HepG2 (cell line): ENCODE measurements at regions not wholly inside any gene's neighbourhood (a gene's known extent, or its start where the extent isn't known, plus 50 kb on each side); places are given as distances from the start of the nearest gene placed in this dataset.

Experiments
- ATAC-seq: fragments of 200-7000 bp; cut with Tn5 transposase; 3 replicates; pipeline ENCODE4 v1.9.1; 2020; ENCODE audit warnings: mild to moderate bottlenecking, moderate library complexity
- BruUV-seq: library from RNA; stranded (reverse); fragments of 400-500 nt; replicated peaks from 2 replicates; lab custom pipeline; 2021; lab: Mats Ljungman, UMichigan
- CTCF ChIA-PET: fragments of 300-600 bp; formaldehyde crosslinking; extraction: SDS; loops from one replicate; lab custom pipeline; 2021; ENCODE audit warnings: low total read pairs, inconsistent platforms, low intra/inter-chr PET ratio; lab: Yijun Ruan, JAX
- POLR2A ChIA-PET: fragments of 350-600 bp; sonication (Branson Sonifier 250); formaldehyde crosslinking; loops from one replicate; lab custom pipeline; 2020; ENCODE audit warnings: antibody characterized with exemption, inconsistent platforms; lab: Yijun Ruan, JAX
- DNase-seq: peaks from one replicate; pipeline ENCODE4 v3.0.0-alpha.2; 2015; ENCODE audit warnings: low spot score
- FAIRE-seq: peaks from 3 replicates; lab custom pipeline; 2011; peaks lifted over from hg19 to GRCh38; lab: Jason Lieb, UNC
- H2AFZ ChIP-seq: one replicate; pipeline ENCODE4 v1.6.1; 2011; ENCODE audit warnings: low read length, inconsistent platforms
- H3K27ac ChIP-seq: fragments of 300-600 bp; 3 replicates; pipeline ENCODE4 v1.8.0; 2011; ENCODE audit warnings: mixed run types, mild to moderate bottlenecking, mixed read lengths, low read length, inconsistent platforms; ENCODE audit not compliant: insufficient read depth; ENCODE audit errors: extremely low read length
- H3K27me3 ChIP-seq, 2 experiments: fragments of 200-600 bp in 1 of 2; 2 replicates in 1 of 2; 3 replicates in 1 of 2; pipeline versions ENCODE4 v1.6.0 to v1.8.0; 2011; ENCODE audit warnings: low read length in 2 of 2, mild to moderate bottlenecking in 2 of 2, moderate library complexity in 2 of 2, inconsistent platforms in 1 of 2; ENCODE audit not compliant: insufficient read depth in 2 of 2, control insufficient read depth in 1 of 2
- H3K36me3 ChIP-seq, 2 experiments: fragments of 200-600 bp in 1 of 2; replicated peaks in 1 of 2; 2 replicates in 1 of 2; 3 replicates in 1 of 2; pipeline versions ENCODE4 v1.5.1 to v1.8.0; 2011; ENCODE audit warnings: low read length in 2 of 2, inconsistent platforms in 1 of 2; ENCODE audit not compliant: insufficient read depth in 2 of 2, control insufficient read depth in 1 of 2
- H3K4me1 ChIP-seq: 2 replicates; pipeline ENCODE4 v1.5.1; 2012; ENCODE audit warnings: low read length, inconsistent platforms; ENCODE audit not compliant: insufficient read depth
- H3K4me2 ChIP-seq: 2 replicates; pipeline ENCODE4 v1.6.0; 2011; ENCODE audit warnings: low read depth, low read length, inconsistent platforms
- H3K4me3 ChIP-seq, 3 experiments: fragments of 200-600 bp in 1 of 3; sonication (generic), shearing (Covaris generic) in 1 of 3; replicated peaks in 1 of 3; 2 replicates each; pipeline ENCODE4 v1.5.1; 2011 to 2016; ENCODE audit warnings: low read length in 3 of 3, inconsistent platforms in 2 of 3, low read depth in 2 of 3, mild to moderate bottlenecking in 2 of 3, control low read depth in 1 of 3, mixed read lengths in 1 of 3; ENCODE audit not compliant: insufficient read depth in 1 of 3
- H3K79me2 ChIP-seq: one replicate; pipeline ENCODE4 v1.6.1; 2011; ENCODE audit warnings: low read length, inconsistent platforms; ENCODE audit not compliant: insufficient read depth
- H3K9ac ChIP-seq: 2 replicates; pipeline ENCODE4 v1.6.0; 2011; ENCODE audit warnings: mild to moderate bottlenecking, low read depth, low read length, inconsistent platforms; ENCODE audit not compliant: insufficient read depth
- H3K9me3 ChIP-seq: 2 replicates; pipeline ENCODE4 v1.5.1; 2012; ENCODE audit warnings: mild to moderate bottlenecking, low read length
- H4K20me1 ChIP-seq: 2 replicates; pipeline ENCODE4 v1.6.0; 2011; ENCODE audit warnings: inconsistent platforms, mild to moderate bottlenecking, low read length, moderate library complexity; ENCODE audit not compliant: insufficient read depth
- CENPX ChIP-seq: sonication (generic); formaldehyde crosslinking; IDR thresholded peaks from 2 replicates; pipeline ENCODE4 v1.9.0; 2021; ENCODE audit warnings: mild to moderate bottlenecking, missing genetic modification reagents, moderate library complexity
- GABPA ChIP-seq, 2 experiments: IDR thresholded peaks; 2 replicates each; pipeline ENCODE4 v1.6.1; 2011 to 2016; ENCODE audit warnings: low read depth in 2 of 2, low read length in 1 of 2, missing biosample characterization in 1 of 2, missing genetic modification characterization in 1 of 2
- HOXA5 ChIP-seq: sonication (generic); formaldehyde crosslinking; IDR thresholded peaks from 2 replicates; pipeline ENCODE4 v1.4.0; 2020; ENCODE audit warnings: missing genetic modification reagents
- KAT2B ChIP-seq: fragments of 150-350 bp; IDR thresholded peaks from 2 replicates; pipeline ENCODE4 v1.6.1; 2014; ENCODE audit warnings: low read depth, low read length, borderline replicate concordance
- MBD4 ChIP-seq: IDR thresholded peaks from 2 replicates; pipeline ENCODE4 v1.6.1; 2012; ENCODE audit warnings: low read length, inconsistent platforms, borderline replicate concordance
- NR1H2 ChIP-seq: sonication (generic); formaldehyde crosslinking; IDR thresholded peaks from 2 replicates; pipeline ENCODE4 v1.8.1; 2022; ENCODE audit warnings: low read depth, missing genetic modification reagents, borderline replicate concordance
- RBAK ChIP-seq: sonication (generic); formaldehyde crosslinking; IDR thresholded peaks from 2 replicates; pipeline ENCODE4 v1.5.1; 2020; ENCODE audit warnings: mild to moderate bottlenecking, missing genetic modification reagents
- RFXANK ChIP-seq: IDR thresholded peaks from 2 replicates; pipeline ENCODE4 v1.6.1; 2016
- U2AF2 ChIP-seq: fragments of 200-400 bp; formaldehyde crosslinking; IDR thresholded peaks from 2 replicates; pipeline ENCODE4 v1.6.1; 2017; ENCODE audit warnings: low read depth, mild to moderate bottlenecking, low read length
- YEATS2 ChIP-seq: sonication (generic); formaldehyde crosslinking; IDR thresholded peaks from 2 replicates; pipeline ENCODE4 v1.4.0; 2020; ENCODE audit warnings: missing genetic modification reagents, borderline replicate concordance
- ZNF124 ChIP-seq: sonication (generic); formaldehyde crosslinking; IDR thresholded peaks from 2 replicates; pipeline ENCODE4 v1.4.0; 2020; ENCODE audit warnings: missing genetic modification reagents
- ZNF510 ChIP-seq: sonication (generic); formaldehyde crosslinking; IDR thresholded peaks from 2 replicates; pipeline ENCODE4 v1.4.0; 2020; ENCODE audit warnings: low read depth, mild to moderate bottlenecking, missing genetic modification reagents
- ZNF629 ChIP-seq: sonication (generic); formaldehyde crosslinking; conservative IDR thresholded peaks from 2 replicates; pipeline ENCODE4 v1.5.0; 2020; ENCODE audit warnings: missing genetic modification reagents
- ZNF674 ChIP-seq: sonication (generic); formaldehyde crosslinking; IDR thresholded peaks from 2 replicates; pipeline ENCODE4 v1.5.0; 2020; ENCODE audit warnings: low read depth, mild to moderate bottlenecking, missing genetic modification reagents
- ZNF737 ChIP-seq: sonication (generic); formaldehyde crosslinking; IDR thresholded peaks from 2 replicates; pipeline ENCODE4 v1.5.0; 2020; ENCODE audit warnings: missing genetic modification reagents, mild to moderate bottlenecking, borderline replicate concordance
- ZNF891 ChIP-seq: sonication (generic); formaldehyde crosslinking; IDR thresholded peaks from 2 replicates; pipeline ENCODE4 v1.5.0; 2020; ENCODE audit warnings: mild to moderate bottlenecking, missing genetic modification reagents
- WGBS: methylation state at CpG from one replicate; pipeline ENCODE4 v1.1.6; 2017; ENCODE audit warnings: low lambda C conversion rate; 5-methylcytosine and 5-hydroxymethylcytosine counted together
- in situ Hi-C: cut with HindIII; loops from 2 replicates; pipeline ENCODE4 v1.10.0; 2017; ENCODE audit warnings: low pct_unique_long_range_greater_than_20kb; ENCODE audit not compliant: extremely low pct_ligation_motif_present
- intact Hi-C: fragments of 100-400 bp; cut with micrococcal nuclease; formaldehyde crosslinking; loops from one replicate; pipeline ENCODE4 v1.10.0; 2022; ENCODE audit not compliant: unreplicated experiment
- TF ChIP-seq, protein P1 (sequence below): IDR thresholded peaks from 2 replicates; pipeline ENCODE4 v1.6.1; 2012; ENCODE audit warnings: low read depth, low read length, improper control_type of control experiment

DNA sequence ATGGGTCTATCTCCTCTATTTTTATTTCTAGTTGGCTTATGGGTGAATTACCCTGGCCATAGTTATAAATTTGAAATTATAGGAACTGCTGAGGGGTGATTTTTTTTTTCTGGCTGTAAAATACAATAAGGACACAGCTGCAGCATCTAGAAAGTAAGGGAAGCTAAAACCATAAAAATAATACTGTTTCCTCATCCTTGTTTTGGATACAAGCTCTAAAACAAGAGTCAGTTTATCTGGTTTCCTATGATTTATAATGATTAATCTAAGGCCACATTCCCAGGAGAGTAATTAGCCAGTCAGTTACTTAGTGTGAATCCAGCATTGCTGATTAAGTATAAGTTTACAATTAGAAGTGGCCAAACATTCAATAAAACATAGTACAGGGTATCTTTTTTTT is 219.1 kb upstream of the NBEA start:
- ATAC-seq: no peak

DNA sequence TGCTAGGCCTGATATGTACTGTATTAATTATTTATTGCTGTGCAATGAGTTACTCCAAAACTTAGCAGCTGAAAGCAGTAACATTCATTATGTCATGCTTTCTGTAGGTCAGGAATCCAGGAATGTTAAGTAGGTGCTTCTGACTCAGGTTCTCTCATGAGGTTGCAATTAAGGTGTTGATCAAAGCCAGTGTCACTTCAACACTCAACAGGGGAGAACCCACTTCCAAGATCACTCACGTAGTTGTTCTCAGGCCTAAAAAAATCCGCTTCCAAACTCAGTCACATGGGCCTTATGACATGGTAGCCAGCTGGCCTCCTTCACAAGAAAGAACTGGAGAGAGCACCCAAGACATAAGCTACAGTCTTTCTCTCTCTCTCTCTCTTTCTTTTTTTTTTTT is 211.1 kb upstream of the NBEA start:
- CTCF ChIA-PET: no interaction called here
- no peaks in the 10 kb centered on the region for H3K27me3 ChIP-seq
- no peak overlapping the region for H3K27ac ChIP-seq
- ATAC-seq (no peak), FAIRE-seq (no peak), DNase-seq (no peak)
- no peaks in the 10 kb centered on the region for H3K9me3 ChIP-seq
- WGBS: 0% methylated on average over 2 of the region's 2 CpGs
- TF ChIP-seq NR1H2 (CRISPR knock-in tag) (no peak), U2AF2 (no peak), CENPX (CRISPR knock-in tag) (no peak), YEATS2 (CRISPR knock-in tag) (no peak), ZNF629 (CRISPR knock-in tag) (no peak), MBD4 (no peak), ZNF510 (CRISPR knock-in tag) (no peak), GABPA (IDR thresholded peaks at IDR 0.05; ENCODE audit: low read depth, low read length) (no peak), GABPA (CRISPR knock-in tag; IDR thresholded peaks at IDR 0.05; ENCODE audit: low read depth) (no peak), ZNF674 (CRISPR knock-in tag) (no peak), ZNF124 (no peak)
- TF ChIP-seq, protein P1, sequence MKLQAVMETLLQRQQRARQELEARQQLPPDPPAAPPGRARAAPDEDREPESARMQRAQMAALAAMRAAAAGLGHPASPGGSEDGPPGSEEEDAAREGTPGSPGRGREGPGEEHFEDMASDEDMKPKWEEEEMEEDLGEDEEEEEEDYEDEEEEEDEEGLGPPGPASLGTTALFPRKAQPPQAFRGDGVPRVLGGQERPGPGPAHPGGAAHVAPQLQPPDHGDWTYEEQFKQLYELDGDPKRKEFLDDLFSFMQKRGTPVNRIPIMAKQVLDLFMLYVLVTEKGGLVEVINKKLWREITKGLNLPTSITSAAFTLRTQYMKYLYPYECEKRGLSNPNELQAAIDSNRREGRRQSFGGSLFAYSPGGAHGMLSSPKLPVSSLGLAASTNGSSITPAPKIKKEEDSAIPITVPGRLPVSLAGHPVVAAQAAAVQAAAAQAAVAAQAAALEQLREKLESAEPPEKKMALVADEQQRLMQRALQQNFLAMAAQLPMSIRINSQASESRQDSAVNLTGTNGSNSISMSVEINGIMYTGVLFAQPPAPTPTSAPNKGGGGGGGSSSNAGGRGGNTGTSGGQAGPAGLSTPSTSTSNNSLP: no peak
- no peak overlapping the region for H3K4me2 ChIP-seq
- no peak overlapping the region for H3K9ac ChIP-seq
- H3K4me3 ChIP-seq: no peak overlapping the region
- H2AFZ ChIP-seq: no peak overlapping the region
- no peaks in the 10 kb centered on the region for H3K79me2 ChIP-seq
- intact Hi-C loops: no loop called here
- no peaks in the 10 kb centered on the region for H3K4me1 ChIP-seq
- no peaks in the 10 kb centered on the region for H3K36me3 ChIP-seq
- in situ Hi-C loops: no loop called here
- H4K20me1 ChIP-seq: no peaks in the 10 kb centered on the region
- BruUV-seq: no TSS peak
- POLR2A ChIA-PET: no interaction called here

More for the DNA sequence above, 219.1 kb upstream of the NBEA start:
- Histone ChIP-seq H3K4me1 (no peaks in the 10 kb centered on the region), H3K9ac (no peak overlapping the region), H3K4me3 (no peak overlapping the region), H3K27ac (no peak overlapping the region), H3K4me2 (no peak overlapping the region), H2AFZ (no peak overlapping the region), H3K36me3 (no peaks in the 10 kb centered on the region), H3K27me3 (no peaks in the 10 kb centered on the region), H3K9me3 (no peaks in the 10 kb centered on the region), H3K79me2 (no peaks in the 10 kb centered on the region), H4K20me1 (no peaks in the 10 kb centered on the region)
- DNase-seq (no peak), FAIRE-seq (no peak)
- in situ Hi-C loops (no loop called here), intact Hi-C loops (no loop called here)
- CTCF ChIA-PET: no interaction called here
- no TSS peak for BruUV-seq
- POLR2A ChIA-PET: no interaction called here
- TF ChIP-seq HOXA5 (no peak), ZNF737 (CRISPR knock-in tag) (no peak), KAT2B (no peak), ZNF891 (no peak), RFXANK (CRISPR knock-in tag) (no peak), RBAK (CRISPR knock-in tag) (no peak), NR1H2 (CRISPR knock-in tag) (no peak)
